Small intestine (tissue), 7 donors: ENCODE measurements at regions not wholly inside any gene's neighbourhood (a gene's known extent, or its start where the extent isn't known, plus 50 kb on each side); places are given as distances from the start of the nearest gene placed in this dataset.

Experiments
- DNase-seq, 2 donors: peaks; one replicate each; pipeline versions ENCODE4 v3.0.0 to v3.0.0-alpha.2; 2013
- FAIRE-seq: peaks from 2 replicates; lab custom pipeline; 2012; peaks lifted over from hg19 to GRCh38; lab: Jason Lieb, UNC
- H3K27ac ChIP-seq, 3 donors: one replicate each; pipeline ENCODE4 v1.5.1; 2013; ENCODE audit warnings: low read length in 2 of 3, mild to moderate bottlenecking in 2 of 3, control low read depth in 1 of 3, inconsistent platforms in 1 of 3, low read depth in 1 of 3, moderate library complexity in 1 of 3
- H3K27me3 ChIP-seq, 3 donors: one replicate each; pipeline ENCODE4 v1.6.1; 2013; ENCODE audit warnings: low read length in 3 of 3, inconsistent platforms in 1 of 3; ENCODE audit not compliant: control insufficient read depth in 3 of 3, insufficient read depth in 3 of 3
- H3K36me3 ChIP-seq, 3 donors: one replicate each; pipeline ENCODE4 v1.6.1; 2013; ENCODE audit warnings: low read length in 3 of 3, inconsistent platforms in 1 of 3, low read depth in 1 of 3, mild to moderate bottlenecking in 1 of 3, moderate library complexity in 1 of 3; ENCODE audit not compliant: control insufficient read depth in 3 of 3, insufficient read depth in 2 of 3
- H3K4me1 ChIP-seq, 3 donors: one replicate each; pipeline ENCODE4 v1.6.1; 2013; ENCODE audit warnings: low read length in 2 of 3, inconsistent platforms in 1 of 3, low read depth in 1 of 3, mild to moderate bottlenecking in 1 of 3, moderate library complexity in 1 of 3; ENCODE audit not compliant: control insufficient read depth in 3 of 3, insufficient read depth in 2 of 3
- H3K4me3 ChIP-seq, 3 donors: one replicate each; pipeline ENCODE4 v1.5.1; 2013; ENCODE audit warnings: low read length in 3 of 3, control low read depth in 1 of 3, inconsistent platforms in 1 of 3, low read depth in 1 of 3, mild to moderate bottlenecking in 1 of 3, moderate library complexity in 1 of 3
- H3K9me3 ChIP-seq, 2 donors: one replicate each; pipeline ENCODE4 v1.6.1; 2013; ENCODE audit warnings: low read depth in 1 of 2, low read length in 1 of 2; ENCODE audit not compliant: control insufficient read depth in 2 of 2, insufficient read depth in 1 of 2
- WGBS, 3 donors: extraction: QIAGEN DNeasy Blood & Tissue Kit; methylation state at CpG; one replicate each; pipeline ENCODE4 v1.1.7; 2013; 5-methylcytosine and 5-hydroxymethylcytosine counted together
- donor health status: healthy with polysubstance abuse.
- donor health status: control.
- donor health status: control.
- donor health status: Bipolar disorder and iron deficiency.
- donor health status: healthy.

GRCh38 chr5:105907016-105907415 lies 1763.7 kb downstream of the EFNA5 start:
- no peaks in the 10 kb centered on the region for H3K36me3 ChIP-seq
- DNase-seq (no peak), FAIRE-seq (no peak)
- no peak overlapping the region for H3K4me3 ChIP-seq
- 52 to 57% (median 57%) methylated on average over 2 of the region's 2 CpGs for WGBS, 3 donors
- no peaks in the 10 kb centered on the region for H3K27me3 ChIP-seq
- H3K9me3 ChIP-seq, result no peaks in the 10 kb centered on the region
- H3K4me1 ChIP-seq, result no peaks in the 10 kb centered on the region
- no peak overlapping the region for H3K27ac ChIP-seq

GRCh38 chr5:105905392-105905791 lies 1765.3 kb downstream of the EFNA5 start:
- no peaks in the 10 kb centered on the region for H3K9me3 ChIP-seq
- no peaks in the 10 kb centered on the region for H3K27me3 ChIP-seq
- no peaks in the 10 kb centered on the region for H3K36me3 ChIP-seq
- no peak overlapping the region for H3K27ac ChIP-seq
- no peaks in the 10 kb centered on the region for H3K4me1 ChIP-seq
- FAIRE-seq (no peak), DNase-seq (no peak)
- no peak overlapping the region for H3K4me3 ChIP-seq
- WGBS, 3 donors, result 64 to 77% (median 74%) methylated on average over 3 of the region's 3 CpGs

DNA sequence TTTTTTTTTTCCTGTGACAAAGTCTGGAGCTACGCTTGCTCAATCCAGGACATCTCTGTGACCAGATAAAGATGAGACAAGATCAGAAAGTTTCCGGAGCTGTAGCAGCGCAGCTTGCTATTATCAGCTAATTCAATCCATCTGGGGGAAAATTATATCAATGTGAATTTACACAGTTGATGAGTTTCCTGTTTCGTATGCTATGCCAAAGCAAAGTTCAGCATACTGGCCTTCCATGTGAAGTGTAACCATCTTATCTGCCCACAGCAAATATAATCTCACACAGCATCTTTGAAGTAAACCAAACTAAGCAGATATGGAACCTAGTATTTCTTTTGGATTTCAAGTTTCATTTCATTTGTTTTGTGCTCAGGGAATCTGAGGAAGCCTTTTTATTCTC lies 1767.7 kb downstream of the EFNA5 start:
- 53 to 61% (median 60%) methylated on average over 4 of the region's 4 CpGs for WGBS, 3 donors
- no peaks in the 10 kb centered on the region for H3K4me1 ChIP-seq

DNA sequence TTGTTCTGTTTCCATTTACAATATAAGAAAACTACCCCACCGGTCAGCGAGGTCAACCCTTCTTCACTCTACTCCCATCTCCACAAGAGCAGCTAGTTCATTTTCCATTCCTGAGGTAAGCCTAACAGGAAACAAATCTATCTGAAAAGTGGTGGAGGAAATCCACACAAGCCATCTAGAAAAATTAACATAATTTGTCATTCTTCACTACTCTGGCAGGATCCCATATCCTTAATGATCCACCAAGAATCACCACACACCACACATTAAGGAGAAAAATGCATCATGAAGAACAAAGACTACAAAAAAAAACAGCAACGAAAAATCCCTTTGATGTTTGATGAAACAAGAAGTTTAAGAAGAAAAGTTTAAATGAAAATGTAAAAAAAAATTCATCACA lies 1771.0 kb downstream of the EFNA5 start:
- 64 to 71% (median 66%) methylated on average over 3 of the region's 3 CpGs for WGBS, 3 donors
- H3K4me1 ChIP-seq, result no peaks in the 10 kb centered on the region
- no peaks in the 10 kb centered on the region for H3K9me3 ChIP-seq
- FAIRE-seq (no peak), DNase-seq (no peak)
- no peaks in the 10 kb centered on the region for H3K36me3 ChIP-seq
- no peak overlapping the region for H3K27ac ChIP-seq
- no peaks in the 10 kb centered on the region for H3K27me3 ChIP-seq
- H3K4me3 ChIP-seq, result no peak overlapping the region

More for the DNA sequence above, 1767.7 kb downstream of the EFNA5 start:
- DNase-seq (no peak), FAIRE-seq (no peak)
- Histone ChIP-seq H3K36me3 (no peaks in the 10 kb centered on the region), H3K27me3 (no peaks in the 10 kb centered on the region), H3K9me3 (no peaks in the 10 kb centered on the region), H3K27ac (no peak overlapping the region), H3K4me3 (no peak overlapping the region)

- Histone ChIP-seq H3K27me3 (no peaks in the 10 kb centered on the region), H3K27ac (no peak overlapping the region), H3K36me3 (no peaks in the 10 kb centered on the region), H3K9me3 (no peaks in the 10 kb centered on the region), H3K4me1 (no peaks in the 10 kb centered on the region), H3K4me3 (no peak overlapping the region)
- FAIRE-seq (no peak), DNase-seq (no peak)
- 31 to 59% (median 41%) methylated on average over 4 of the region's 4 CpGs for WGBS, 3 donors
Measured at GRCh38 chr5:105898183-105898582, 1772.6 kb downstream of the EFNA5 start.

GRCh38 chr5:105885266-105885665 lies 1785.5 kb downstream of the EFNA5 start:
- Histone ChIP-seq H3K4me1 (no peaks in the 10 kb centered on the region), H3K36me3 (no peaks in the 10 kb centered on the region), H3K27me3 (no peaks in the 10 kb centered on the region), H3K4me3 (no peak overlapping the region), H3K9me3 (no peaks in the 10 kb centered on the region), H3K27ac (no peak overlapping the region)
- WGBS, 3 donors, result 30 to 73% (median 44%) methylated on average over 1 of the region's 1 CpG
- DNase-seq (no peak), FAIRE-seq (no peak)

DNA sequence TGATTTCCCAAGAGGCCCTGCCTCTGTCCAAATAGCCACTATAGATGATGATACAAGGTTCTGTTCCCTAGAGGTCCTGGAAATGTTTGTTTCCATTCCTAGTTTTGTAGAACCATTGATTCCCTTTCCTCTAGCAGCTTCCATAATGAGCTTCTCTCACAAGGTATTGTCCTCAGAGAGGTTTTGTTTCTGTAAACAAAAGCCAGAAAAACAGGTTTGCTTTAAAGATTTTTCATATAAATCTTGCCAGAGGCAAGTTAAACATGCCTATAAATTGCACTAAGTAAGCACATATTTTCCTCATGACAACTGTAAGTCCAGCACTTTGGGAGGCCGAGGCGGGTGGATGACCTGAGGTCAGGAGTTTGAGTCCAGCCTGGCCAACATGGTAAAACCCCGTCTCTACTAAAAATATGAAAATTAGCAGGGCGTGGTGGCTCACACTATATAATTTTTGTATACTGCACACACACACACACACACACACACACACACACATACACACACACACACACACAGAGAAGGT lies 1787.7 kb downstream of the EFNA5 start:
- DNase-seq (no peak), FAIRE-seq (no peak)
- H3K4me3 ChIP-seq, result no peak overlapping the region
- H3K27ac ChIP-seq, result no peak overlapping the region
- H3K36me3 ChIP-seq, result no peaks in the 10 kb centered on the region
- H3K9me3 ChIP-seq, result no peaks in the 10 kb centered on the region
- H3K27me3 ChIP-seq, result no peaks in the 10 kb centered on the region
- WGBS, 3 donors, result 78 to 86% (median 81%) methylated on average over 4 of the region's 4 CpGs
- no peaks in the 10 kb centered on the region for H3K4me1 ChIP-seq

DNA sequence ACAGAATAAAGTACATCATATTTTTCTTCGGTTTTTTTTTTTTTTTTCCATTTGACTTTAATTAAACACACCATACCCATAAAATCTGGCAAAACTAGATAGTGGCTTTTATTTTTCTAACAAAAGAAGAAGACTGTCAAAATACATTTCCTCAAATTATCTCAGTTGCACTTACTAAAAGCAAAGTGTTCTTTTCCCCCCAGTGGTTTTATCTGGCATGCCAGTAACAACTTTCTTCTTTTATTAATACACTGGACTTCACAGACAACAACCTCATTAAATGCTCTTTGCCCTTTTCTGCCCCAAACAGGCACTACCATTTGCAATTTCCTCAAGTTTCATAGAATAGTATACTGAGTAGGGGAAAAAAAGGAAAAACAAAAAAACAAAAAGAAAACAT lies 1792.3 kb downstream of the EFNA5 start:
- Histone ChIP-seq H3K36me3 (no peaks in the 10 kb centered on the region), H3K27ac (no peak overlapping the region), H3K4me3 (no peak overlapping the region), H3K9me3 (no peaks in the 10 kb centered on the region), H3K27me3 (no peaks in the 10 kb centered on the region), H3K4me1 (no peaks in the 10 kb centered on the region)
- FAIRE-seq, result no peak
- no peak for DNase-seq
- WGBS, 3 donors, result 70 to 87% (median 77%) methylated on average over 1 of the region's 1 CpG

GRCh38 chr5:105877592-105877991 lies 1793.1 kb downstream of the EFNA5 start:
- no peaks in the 10 kb centered on the region for H3K4me1 ChIP-seq
- WGBS, 3 donors, result 89 to 93% (median 89%) methylated on average over 2 of the region's 2 CpGs
- no peak for FAIRE-seq

More at GRCh38 chr5:105877592-105877991, 1793.1 kb downstream of the EFNA5 start:
- no peaks in the 10 kb centered on the region for H3K9me3 ChIP-seq
- no peaks in the 10 kb centered on the region for H3K27me3 ChIP-seq
- no peaks in the 10 kb centered on the region for H3K36me3 ChIP-seq
- DNase-seq, result no peak
- no peak overlapping the region for H3K27ac ChIP-seq
- H3K4me3 ChIP-seq, result no peak overlapping the region
